OCI-M2 (cell line): ENCODE measurements at regions not wholly inside any gene's neighbourhood (a gene's known extent, or its start where the extent isn't known, plus 50 kb on each side); places are given as distances from the start of the nearest gene placed in this dataset.

Source experiments
- DNase-seq: peaks from one replicate; lab custom pipeline; 2025; ENCODE audit not compliant: unreplicated experiment; lab: John Stamatoyannopoulos, UW

GRCh38 chr13:72181661-72182060, 314.7 kb upstream of the DACH1 start:
- no peak for DNase-seq

GRCh38 chr13:72180253-72180952, 313.4 kb upstream of the DACH1 start:
- no peak for DNase-seq

GRCh38 chr13:72174549-72174948, 307.5 kb upstream of the DACH1 start:
- DNase-seq, result no peak

- DNase-seq, result no peak
Measured at GRCh38 chr13:72170571-72170970, 303.6 kb upstream of the DACH1 start.

GRCh38 chr13:72168126-72168855, 301.3 kb upstream of the DACH1 start:
- DNase-seq, result no peak

GRCh38 chr13:72166102-72166650, 299.2 kb upstream of the DACH1 start:
- no peak for DNase-seq

- no peak for DNase-seq
Measured at GRCh38 chr13:72165276-72165675, 298.3 kb upstream of the DACH1 start.

GRCh38 chr13:72164811-72165210, 297.8 kb upstream of the DACH1 start:
- DNase-seq, result no peak

GRCh38 chr13:72163678-72164077, 296.7 kb upstream of the DACH1 start:
- no peak for DNase-seq

GRCh38 chr13:72160977-72161376, 294.0 kb upstream of the DACH1 start:
- DNase-seq, result no peak

- DNase-seq, result no peak
Measured at GRCh38 chr13:72156760-72157159, 289.8 kb upstream of the DACH1 start.

GRCh38 chr13:72153272-72153671, 286.3 kb upstream of the DACH1 start:
- DNase-seq, result no peak

GRCh38 chr13:72151241-72151640, 284.2 kb upstream of the DACH1 start:
- no peak for DNase-seq

- DNase-seq, result no peak
Measured at GRCh38 chr13:72150502-72150901, 283.5 kb upstream of the DACH1 start.

- DNase-seq, result no peak
Measured at GRCh38 chr13:72149701-72150100, 282.7 kb upstream of the DACH1 start.

GRCh38 chr13:72146816-72147215, 279.8 kb upstream of the DACH1 start:
- DNase-seq, result no peak

GRCh38 chr13:72145383-72145782, 278.4 kb upstream of the DACH1 start:
- DNase-seq, result no peak

- no peak for DNase-seq
Measured at GRCh38 chr13:72144636-72145035, 277.6 kb upstream of the DACH1 start.

GRCh38 chr13:72141855-72142519, 275.0 kb upstream of the DACH1 start:
- no peak for DNase-seq

GRCh38 chr13:72139192-72139591, 272.2 kb upstream of the DACH1 start:
- DNase-seq, result no peak

- DNase-seq, result no peak
Measured at GRCh38 chr13:72132075-72132474, 265.1 kb upstream of the DACH1 start.

GRCh38 chr13:72129117-72129516, 262.1 kb upstream of the DACH1 start:
- no peak for DNase-seq
